B cell (primary cell): ENCODE measurements at regions not wholly inside any gene's neighbourhood (a gene's known extent, or its start where the extent isn't known, plus 50 kb on each side); places are given as distances from the start of the nearest gene placed in this dataset.

Experiments
- EZH2 ChIP-seq: IDR thresholded peaks from 2 replicates; pipeline ENCODE4 v1.6.1; 2012; ENCODE audit warnings: borderline replicate concordance, low read depth, mild to moderate bottlenecking, moderate library complexity, low read length; ENCODE audit not compliant: insufficient read depth, poor library complexity, severe bottlenecking
- TF ChIP-seq, protein P1 (sequence below): fragments of 200-600 bp; IDR thresholded peaks from one replicate; pipeline ENCODE4 v1.8.0; 2022; ENCODE audit warnings: antibody characterized with exemption, mild to moderate bottlenecking

DNA sequence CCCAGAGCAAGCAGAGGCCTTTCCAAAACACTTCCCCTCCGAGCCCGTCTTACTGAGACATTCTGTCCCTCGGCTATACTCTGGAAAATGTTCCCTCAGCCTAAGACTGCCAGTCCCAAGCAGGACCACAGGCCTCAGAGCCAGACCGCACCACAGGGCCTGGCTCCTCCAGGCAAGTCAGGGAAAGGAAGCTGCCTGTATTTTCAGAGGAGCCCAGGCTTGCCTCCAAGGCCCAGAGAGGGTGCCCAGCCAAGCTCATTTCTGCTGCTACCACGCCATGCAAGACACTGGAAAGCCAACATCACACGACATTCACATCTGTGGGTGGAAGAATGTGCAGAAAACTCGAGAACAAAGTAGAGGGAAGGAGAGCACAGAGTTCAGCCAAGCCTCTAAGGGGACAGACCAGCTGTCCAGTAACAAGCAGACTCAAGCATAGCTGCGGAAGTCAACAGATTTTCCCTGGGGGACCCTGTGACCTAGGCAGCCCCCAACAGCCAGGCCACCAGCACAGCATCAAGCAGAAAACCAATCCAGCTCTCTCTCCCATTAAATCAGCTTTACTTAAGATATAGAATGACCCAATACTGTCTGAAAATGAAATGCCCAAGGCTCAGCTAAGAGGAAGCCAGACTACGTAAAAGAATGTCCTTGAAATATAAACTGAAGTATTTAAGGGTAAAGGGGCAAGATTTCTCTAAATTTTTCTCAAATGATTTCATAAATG lies 123.9 kb downstream of the ZFP36L2 start:
- TF ChIP-seq, protein P1, sequence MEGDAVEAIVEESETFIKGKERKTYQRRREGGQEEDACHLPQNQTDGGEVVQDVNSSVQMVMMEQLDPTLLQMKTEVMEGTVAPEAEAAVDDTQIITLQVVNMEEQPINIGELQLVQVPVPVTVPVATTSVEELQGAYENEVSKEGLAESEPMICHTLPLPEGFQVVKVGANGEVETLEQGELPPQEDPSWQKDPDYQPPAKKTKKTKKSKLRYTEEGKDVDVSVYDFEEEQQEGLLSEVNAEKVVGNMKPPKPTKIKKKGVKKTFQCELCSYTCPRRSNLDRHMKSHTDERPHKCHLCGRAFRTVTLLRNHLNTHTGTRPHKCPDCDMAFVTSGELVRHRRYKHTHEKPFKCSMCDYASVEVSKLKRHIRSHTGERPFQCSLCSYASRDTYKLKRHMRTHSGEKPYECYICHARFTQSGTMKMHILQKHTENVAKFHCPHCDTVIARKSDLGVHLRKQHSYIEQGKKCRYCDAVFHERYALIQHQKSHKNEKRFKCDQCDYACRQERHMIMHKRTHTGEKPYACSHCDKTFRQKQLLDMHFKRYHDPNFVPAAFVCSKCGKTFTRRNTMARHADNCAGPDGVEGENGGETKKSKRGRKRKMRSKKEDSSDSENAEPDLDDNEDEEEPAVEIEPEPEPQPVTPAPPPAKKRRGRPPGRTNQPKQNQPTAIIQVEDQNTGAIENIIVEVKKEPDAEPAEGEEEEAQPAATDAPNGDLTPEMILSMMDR = no peak
- TF ChIP-seq EZH2 = no peak
